T-helper 2 cell (primary cell): ENCODE measurements at regions not wholly inside any gene's neighbourhood (a gene's known extent, or its start where the extent isn't known, plus 50 kb on each side); places are given as distances from the start of the nearest gene placed in this dataset.
"Not testable (repeated sequence)": the region's sequence is repeated elsewhere in the genome, so short reads cannot be mapped to it uniquely, and the experiment has no call there.

Experiments
- DNase-seq, 5 experiments: peaks; one replicate each; pipeline versions ENCODE4 v3.0.0 to v3.0.0-alpha.2; 2012 to 2022

DNA sequence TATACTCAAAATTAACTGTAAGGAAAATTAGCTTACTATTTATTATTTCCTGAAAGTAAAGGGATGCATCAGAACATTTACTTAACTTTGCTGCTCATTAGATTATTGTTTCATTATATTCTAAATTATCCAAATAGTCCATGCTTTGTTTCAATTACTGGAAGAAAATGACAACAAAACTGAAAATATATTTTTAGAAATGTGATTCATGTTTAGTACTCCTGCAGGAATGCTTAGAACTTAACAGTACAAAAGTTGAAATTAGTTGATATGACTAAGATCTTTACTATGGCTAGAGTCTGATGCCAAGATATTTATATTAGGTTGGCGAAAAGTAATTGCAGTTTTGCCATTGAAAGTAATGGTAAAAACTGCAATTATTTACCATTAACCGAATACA, 660.5 kb upstream of the PABPC4L start:
- DNase-seq, result no peak

DNA sequence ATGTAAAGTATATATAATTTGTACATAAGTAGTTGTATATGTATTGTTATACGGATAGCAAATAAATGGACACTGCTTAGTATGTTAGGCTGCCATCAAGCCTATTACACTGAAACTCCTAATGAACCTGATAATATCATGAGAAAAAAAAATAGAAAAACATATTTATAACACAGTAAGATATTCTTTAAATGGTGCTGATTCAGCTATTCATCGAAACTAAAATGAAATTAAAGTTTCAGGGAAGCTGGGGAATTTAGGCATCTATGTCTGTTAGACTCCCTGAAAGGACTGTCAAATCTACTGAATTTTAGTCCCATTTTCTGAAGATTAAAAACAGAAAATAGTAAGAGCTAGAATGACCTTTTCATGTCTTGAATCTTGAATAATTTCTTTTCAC, 647.1 kb upstream of the PABPC4L start:
- no peak for DNase-seq

DNA sequence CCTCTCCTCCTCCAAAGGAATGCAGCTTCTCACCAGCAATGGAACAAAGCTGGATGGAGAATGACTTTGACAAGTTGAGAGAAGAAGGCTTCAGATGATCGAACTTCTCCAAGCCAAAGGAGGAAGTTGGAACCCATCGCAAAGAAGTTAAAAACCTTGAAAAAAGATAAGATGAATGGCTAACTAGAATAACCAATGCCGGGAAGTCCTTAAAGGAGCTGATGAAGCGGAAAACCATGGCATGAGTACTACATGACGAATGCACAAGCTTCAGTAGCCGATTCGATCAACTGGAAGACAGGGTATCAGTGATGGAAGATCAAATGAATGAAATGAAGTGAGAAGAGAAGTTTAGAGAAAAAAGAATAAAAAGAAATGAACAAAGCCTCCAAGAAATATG, 629.2 kb upstream of the PABPC4L start:
- not testable (repeated sequence) for DNase-seq

DNA sequence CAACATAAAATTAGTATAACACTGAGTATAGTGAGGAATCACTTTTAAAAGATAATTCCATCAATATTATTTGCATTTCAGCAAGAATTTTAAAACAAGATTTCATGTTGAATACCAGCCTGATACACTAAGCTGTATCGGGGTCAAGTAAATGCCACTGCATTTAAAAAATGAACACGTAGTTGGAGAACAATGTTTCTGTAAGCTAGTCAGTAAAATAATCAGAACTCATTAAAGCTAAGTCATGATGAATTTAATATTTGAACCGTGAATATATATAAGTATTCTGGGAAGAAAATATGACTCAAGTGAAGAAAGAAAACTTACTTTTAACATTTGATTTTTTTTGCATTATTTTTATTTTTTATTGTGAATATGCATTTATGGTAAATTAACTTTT, 611.0 kb upstream of the PABPC4L start:
- no peak for DNase-seq

DNA sequence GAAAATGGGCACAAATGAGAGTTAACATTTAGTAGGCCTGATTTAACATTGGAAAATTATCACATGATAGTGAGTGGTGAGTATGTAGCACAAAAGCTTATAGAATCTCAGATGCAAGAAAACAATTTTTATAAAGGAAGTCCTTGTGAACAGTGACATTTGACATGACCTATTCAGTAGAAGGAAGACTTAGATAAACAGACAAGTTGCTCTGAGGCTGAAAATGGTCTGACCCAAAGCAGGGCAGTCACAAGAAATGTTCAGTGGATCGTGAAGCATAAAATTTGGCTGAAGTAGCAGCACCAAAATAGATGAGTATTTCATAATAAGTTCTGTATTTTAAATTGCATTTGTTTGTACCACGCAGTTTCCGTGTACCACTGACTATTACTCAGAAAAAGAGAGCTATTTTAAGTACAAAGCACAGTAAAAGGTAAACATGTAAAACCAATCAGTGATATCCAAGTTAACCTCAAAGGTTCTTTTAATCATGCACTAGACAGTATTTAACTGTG, 605.7 kb upstream of the PABPC4L start:
- DNase-seq, result no peak

DNA sequence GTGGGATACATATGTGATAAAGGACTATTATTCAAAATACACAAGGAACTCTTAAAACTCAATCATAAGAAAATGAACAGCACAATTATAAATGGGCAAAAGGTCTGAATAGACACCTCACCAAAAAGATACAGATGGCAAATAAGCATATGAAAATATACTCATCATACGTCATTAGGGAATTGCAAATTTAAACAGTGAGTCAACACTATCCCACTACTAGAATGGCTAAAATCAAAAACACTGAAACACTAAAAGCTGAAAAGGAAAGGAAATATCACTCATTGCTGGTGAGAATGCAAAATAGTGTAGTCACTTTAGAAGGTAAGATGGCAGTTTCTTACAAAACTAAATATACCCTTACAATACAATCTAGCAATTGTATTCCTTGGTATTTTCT, 597.0 kb upstream of the PABPC4L start:
- DNase-seq, result no peak

DNA sequence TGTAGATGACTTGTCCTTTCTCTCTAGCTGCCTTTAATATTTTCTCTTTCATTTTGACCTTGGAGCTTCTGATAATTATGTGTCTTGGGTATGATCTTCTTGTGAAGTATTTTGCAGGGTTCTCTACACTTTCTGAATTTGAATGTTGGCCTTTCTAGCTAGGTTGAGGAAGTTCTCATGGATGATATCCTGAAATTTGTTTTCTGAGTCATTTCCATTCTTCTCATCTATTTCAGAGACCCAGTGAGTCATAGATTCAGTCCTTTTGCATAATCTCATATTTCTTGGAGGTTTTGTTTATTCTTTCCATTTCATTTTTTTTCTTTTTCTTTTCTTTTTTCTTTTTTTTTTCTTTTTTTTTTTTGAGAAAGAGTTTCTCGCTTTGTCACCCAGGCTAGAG, 585.7 kb upstream of the PABPC4L start:
- no peak for DNase-seq

- no peak for DNase-seq
Observed at GRCh38 chr4:134780244-134780643, 578.7 kb upstream of the PABPC4L start.

GRCh38 chr4:134777606-134778005, 576.0 kb upstream of the PABPC4L start:
- DNase-seq, result no peak

DNA sequence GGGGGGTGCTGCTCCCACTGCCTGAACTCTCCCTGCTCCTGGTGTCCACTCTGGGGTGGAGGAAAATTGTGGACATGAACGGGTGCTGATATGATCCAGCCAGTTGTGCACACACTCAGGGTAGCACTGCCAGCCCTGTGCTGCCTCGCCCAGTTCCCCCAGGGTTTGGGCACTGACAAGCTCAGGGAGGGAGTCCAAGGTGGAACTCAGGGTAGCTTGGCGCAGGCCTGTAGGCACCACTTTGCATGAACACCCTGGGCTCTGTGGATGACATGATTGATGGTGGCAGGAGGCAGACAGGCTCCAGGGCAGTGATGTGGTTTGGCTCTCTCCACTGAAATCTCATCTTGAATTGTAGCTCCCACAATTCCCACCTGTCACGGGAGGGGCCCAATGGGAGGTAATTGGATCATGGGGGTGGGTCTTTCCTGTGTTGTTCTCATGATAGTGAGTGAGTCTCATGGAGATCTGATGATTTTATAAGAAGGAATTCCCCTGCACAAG, 572.0 kb upstream of the PABPC4L start:
- DNase-seq, result no peak

GRCh38 chr4:134762053-134762452, 560.5 kb upstream of the PABPC4L start:
- DNase-seq, result no peak

- no peak for DNase-seq
Observed at GRCh38 chr4:134756421-134756820, 554.8 kb upstream of the PABPC4L start.

DNA sequence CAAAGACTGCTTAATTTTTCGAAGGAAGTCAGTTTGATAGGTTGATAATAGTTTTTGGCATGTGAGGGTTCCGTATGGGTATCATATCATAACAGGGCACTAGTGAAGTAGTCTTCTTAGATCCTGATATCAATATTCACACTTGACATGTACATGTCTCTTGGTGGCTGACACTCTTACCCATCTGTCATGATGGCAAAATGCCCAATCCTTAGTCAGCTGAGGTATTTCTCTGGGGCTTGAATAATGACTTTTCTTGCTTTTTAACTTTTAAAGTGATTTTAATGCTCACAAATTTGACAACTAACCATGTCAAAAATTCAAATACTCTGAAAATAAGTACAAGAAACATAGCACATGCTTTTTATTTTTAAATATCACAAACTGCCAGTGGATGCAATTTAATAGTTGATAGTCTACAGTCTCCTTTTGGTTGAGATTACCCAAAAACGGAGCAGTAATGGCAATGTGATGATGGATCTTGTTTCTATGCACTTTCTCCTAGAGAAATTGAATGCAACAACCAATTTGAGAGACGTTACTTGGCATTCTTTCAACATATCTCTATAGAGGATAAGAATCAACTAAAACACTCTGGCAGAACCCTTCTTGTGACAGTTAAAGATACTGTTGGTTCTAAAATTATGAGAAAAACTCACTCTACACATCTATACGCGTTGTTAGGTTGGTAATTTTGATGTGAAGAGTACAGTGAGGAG, 552.9 kb upstream of the PABPC4L start:
- DNase-seq, result no peak

GRCh38 chr4:134753390-134753789, 551.8 kb upstream of the PABPC4L start:
- DNase-seq, result no peak

- no peak for DNase-seq
Observed at GRCh38 chr4:134747108-134747805, 545.7 kb upstream of the PABPC4L start.

GRCh38 chr4:134740290-134740689, 538.7 kb upstream of the PABPC4L start:
- no peak for DNase-seq

DNA sequence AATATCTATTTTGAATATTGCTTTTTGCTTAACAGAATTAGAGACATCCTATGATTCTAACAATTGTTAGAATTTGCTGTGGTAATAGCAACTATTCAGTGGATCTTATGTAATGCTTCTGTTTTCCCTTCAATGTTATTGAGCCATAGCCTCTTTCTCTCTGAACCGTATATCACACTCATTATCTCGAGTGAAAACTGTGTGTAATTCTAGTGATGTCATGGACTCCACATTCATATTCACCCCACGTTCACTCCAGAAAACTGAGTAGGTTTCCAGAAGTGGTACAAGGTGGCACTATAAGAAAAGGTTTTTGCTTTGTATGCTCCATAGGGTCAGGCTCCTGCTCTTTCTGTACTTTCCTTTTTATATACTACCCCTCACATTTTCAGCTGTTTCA, 534.3 kb upstream of the PABPC4L start:
- DNase-seq, result no peak

DNA sequence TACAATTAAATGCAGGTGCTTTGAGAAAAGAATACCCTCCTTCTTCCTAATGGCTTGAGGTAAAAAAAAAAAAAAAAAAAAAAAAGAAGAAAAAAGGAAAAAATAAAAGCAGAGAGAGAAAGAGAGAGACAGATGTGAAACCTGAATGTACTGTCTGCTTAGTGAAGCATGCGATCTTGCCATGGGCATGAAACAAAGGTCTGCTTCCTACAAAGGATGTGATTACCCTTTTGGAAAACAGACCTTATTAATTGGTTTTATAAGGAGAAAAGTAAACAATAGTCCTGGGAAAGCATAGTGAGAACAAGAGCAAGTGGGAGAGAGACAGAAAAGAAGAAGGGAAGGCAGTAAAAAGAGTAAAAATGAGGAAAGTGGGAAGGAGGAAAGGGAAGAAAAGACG, 526.1 kb upstream of the PABPC4L start:
- no peak for DNase-seq

DNA sequence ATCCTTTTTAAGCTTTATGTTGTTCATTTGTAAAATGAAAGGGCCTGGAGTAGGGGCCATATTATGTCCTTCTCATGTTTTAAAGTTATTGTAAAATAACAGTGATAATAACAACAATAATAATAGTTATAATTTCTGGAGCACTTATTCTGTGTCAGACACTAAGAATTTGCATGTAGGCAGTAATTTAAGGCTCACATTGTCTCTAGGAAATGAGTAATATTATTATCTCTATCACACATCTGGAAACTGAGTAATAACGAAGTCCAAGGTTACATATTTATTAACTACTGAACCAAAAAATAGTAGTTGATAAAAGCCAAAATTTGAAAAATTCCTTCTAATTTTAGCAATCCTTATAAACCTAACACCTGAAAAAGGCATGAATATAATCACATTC, 520.7 kb upstream of the PABPC4L start:
- DNase-seq, result no peak

DNA sequence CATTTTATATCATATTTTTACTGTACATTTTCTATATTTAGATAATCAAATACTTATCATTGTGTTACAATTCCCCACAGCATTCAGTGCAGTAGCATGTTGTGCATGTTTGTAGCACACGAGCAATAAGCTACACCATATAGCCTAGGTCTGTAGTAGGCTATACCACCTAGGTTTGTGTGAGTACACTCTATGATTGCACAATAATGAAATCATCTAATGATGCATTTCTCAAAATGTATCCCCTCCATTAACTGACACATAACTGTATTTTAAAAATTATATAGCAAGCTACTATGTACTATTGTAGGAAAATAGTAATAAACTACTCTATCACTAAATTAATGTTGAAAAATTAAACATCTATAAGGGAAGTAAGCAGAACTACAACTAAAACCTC, 518.4 kb upstream of the PABPC4L start:
- DNase-seq, result no peak

DNA sequence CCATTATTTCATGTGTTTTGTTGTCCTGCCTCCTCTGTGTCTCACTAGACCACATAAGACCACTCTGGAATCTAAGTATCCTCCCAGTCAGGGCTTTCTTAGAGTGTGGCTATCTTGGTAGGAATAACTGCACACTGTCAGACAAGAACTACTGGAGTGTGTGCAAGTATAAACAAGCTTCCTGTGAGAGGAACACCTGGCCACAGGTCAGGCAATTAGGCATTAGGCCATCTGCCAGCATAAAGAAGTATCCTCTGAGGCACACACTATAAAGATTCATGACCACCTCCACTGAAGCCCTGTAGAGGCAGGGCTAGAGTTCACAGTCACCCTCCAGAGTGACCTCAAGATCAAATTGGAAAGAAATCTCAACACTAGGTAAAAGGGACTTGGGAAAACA, 507.0 kb upstream of the PABPC4L start:
- DNase-seq, result no peak

DNA sequence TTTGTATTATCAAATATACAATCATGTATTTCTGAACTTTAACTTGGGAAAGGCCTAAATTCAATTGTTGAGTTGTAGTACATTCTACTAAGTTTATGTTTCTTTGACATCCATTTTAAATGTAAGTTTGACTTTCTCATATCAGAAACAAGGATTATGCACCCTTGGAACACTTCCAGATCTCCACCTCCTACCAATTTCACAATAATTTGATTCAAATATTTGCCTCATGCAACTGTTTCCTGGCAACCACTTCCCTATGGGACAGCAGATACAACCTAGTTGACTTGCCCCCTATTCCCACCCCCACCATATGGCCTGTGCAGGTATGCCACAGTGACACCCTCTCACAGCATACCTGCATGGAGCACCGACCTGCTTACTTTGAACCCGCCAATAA, 506.4 kb upstream of the PABPC4L start:
- DNase-seq, result no peak

- DNase-seq, result no peak
Observed at GRCh38 chr4:134702374-134702773, 500.8 kb upstream of the PABPC4L start.

GRCh38 chr4:134700251-134700650, 498.7 kb upstream of the PABPC4L start:
- DNase-seq, result no peak
